ENCODE measurements at regions not wholly inside any gene's neighbourhood (a gene's known extent, or its start where the extent isn't known, plus 50 kb on each side); places are given as distances from the start of the nearest gene placed in this dataset.

GRCh38 chr13:109379930-109380329 is 406.5 kb downstream of the IRS2 start (continued):
- no peak for TF ChIP-seq ZNF532 (CRISPR knock-in tag; IDR thresholded peaks at IDR 0.05; ENCODE audit: borderline replicate concordance)
- no peak for TF ChIP-seq USF1 (CRISPR knock-in tag; IDR thresholded peaks at IDR 0.05)
- no peak for TF ChIP-seq GRHL2 (CRISPR knock-in tag; IDR thresholded peaks at IDR 0.05; ENCODE audit: insufficient replicate concordance, severe bottlenecking)
- no peak for TF ChIP-seq TCF7 (CRISPR knock-in tag; IDR thresholded peaks at IDR 0.05; ENCODE audit: low read depth)
- no peak for TF ChIP-seq E2F1 (CRISPR knock-in tag; IDR thresholded peaks at IDR 0.05)
- TF ChIP-seq GABPB1 (CRISPR knock-in tag; IDR thresholded peaks at IDR 0.05): no peak
- no peak for TF ChIP-seq CREB1 (CRISPR knock-in tag; IDR thresholded peaks at IDR 0.05)
- no peak for TF ChIP-seq FOXP4 (CRISPR knock-in tag; IDR thresholded peaks at IDR 0.05)
- no peak for TF ChIP-seq HMGA2 (CRISPR knock-in tag; IDR thresholded peaks at IDR 0.05)
- TF ChIP-seq RELA (CRISPR knock-in tag; IDR thresholded peaks at IDR 0.05; ENCODE audit: borderline replicate concordance): no peak

GRCh38 chr13:109376936-109377335 is 409.4 kb downstream of the IRS2 start:
- Mint-ChIP-seq H3K9me3 (no peaks in the 10 kb centered on the region), H3K27me3 (ENCODE audit: low read depth) (no peaks in the 10 kb centered on the region)
- CTCF ChIA-PET: interaction anchor here (0.8 kb wide), 1 partner anchor 416 kb away, joined by 3 read pairs; no protein-coding TSS in a partner anchor
- no peak for TF ChIP-seq ZSCAN18 (CRISPR knock-in tag; IDR thresholded peaks at IDR 0.05)
- TF ChIP-seq PREB (CRISPR knock-in tag; IDR thresholded peaks at IDR 0.05; ENCODE audit: borderline replicate concordance): no peak
- no peak for TF ChIP-seq ZNF425 (CRISPR knock-in tag; conservative IDR thresholded peaks at IDR 0.05)
- TF ChIP-seq ELF4 (CRISPR knock-in tag; IDR thresholded peaks at IDR 0.05; ENCODE audit: low read depth): no peak
- TF ChIP-seq AFF4 (CRISPR knock-in tag; IDR thresholded peaks at IDR 0.05; ENCODE audit: borderline replicate concordance): no peak
- TF ChIP-seq FOXP4 (CRISPR knock-in tag; IDR thresholded peaks at IDR 0.05): no peak
- TF ChIP-seq SP1 (CRISPR knock-in tag; conservative IDR thresholded peaks at IDR 0.05): no peak

More at GRCh38 chr13:109376936-109377335, 409.4 kb downstream of the IRS2 start:
- Mint-ChIP-seq H3K4me3 (no peak overlapping the region), H3K4me1 (no peaks in the 10 kb centered on the region), H3K27ac (no peak overlapping the region), H3K36me3 (no peaks in the 10 kb centered on the region)
- DNase-seq (ENCODE audit: low spot score) (no peak), ATAC-seq (no peak)
- POLR2A ChIA-PET: no interaction called here
